ENCODE measurements at regions not wholly inside any gene's neighbourhood (a gene's known extent, or its start where the extent isn't known, plus 50 kb on each side); places are given as distances from the start of the nearest gene placed in this dataset.

GRCh38 chr5:166553778-166554177 lies 1737.7 kb upstream of the WWC1 start:
- ATAC-seq (ENCODE audit: low read depth) (no peak), DNase-seq (no peak)
- Mint-ChIP-seq H3K27me3 (no peaks in the 10 kb centered on the region), H3K9me3 (ENCODE audit: insufficient read depth) (peaks cover 3% of the 10 kb centered on the region), H3K4me3 (no peak overlapping the region), H3K4me1 (no peaks in the 10 kb centered on the region), H3K27ac (no peak overlapping the region)
- H4K20me1 ChIP-seq (ENCODE audit: control insufficient read depth, insufficient read depth, low read length, poor library complexity, severe bottlenecking) = no peaks in the 10 kb centered on the region
- H2AFZ ChIP-seq (ENCODE audit: insufficient read depth, low read depth, low read length, poor library complexity, severe bottlenecking) = no peak overlapping the region
- 60% methylated on average over 2 of the region's 7 CpGs for WGBS (ENCODE audit: insufficient coverage)
- H3K4me1 ChIP-seq (ENCODE audit: control insufficient read depth in 2 of 2, insufficient read depth in 2 of 2, low read length in 2 of 2) = no peaks in the 10 kb centered on the region
- no peak overlapping the region for H3K9ac ChIP-seq (ENCODE audit: low read length)
- H3K27ac ChIP-seq (ENCODE audit: low read length in 2 of 2) = no peak overlapping the region
- H3K4me3 ChIP-seq (ENCODE audit: control extremely low read depth in 1 of 5, extremely low read depth in 1 of 5, insufficient read depth in 1 of 5, low read depth in 2 of 5, low read length in 4 of 5) = no peak overlapping the region
- no peaks in the 10 kb centered on the region for H3K27me3 ChIP-seq (replicated peaks in 1 of 4; ENCODE audit: control extremely low read depth in 1 of 4, control insufficient read depth in 3 of 4, insufficient read depth in 4 of 4, low read length in 3 of 4)
- H3K9me3 ChIP-seq (ENCODE audit: control extremely low read depth in 1 of 3, control insufficient read depth in 2 of 3, insufficient read depth in 1 of 3, low read length in 2 of 3) = peaks cover 0 to 3% (median 0%) of the 10 kb centered on the region in 3 donors
- no peaks in the 10 kb centered on the region for H3K36me3 ChIP-seq (replicated peaks in 1 of 2; ENCODE audit: control extremely low read depth in 1 of 2, control insufficient read depth in 1 of 2, extremely low read depth in 1 of 2, insufficient read depth in 2 of 2, low read length in 1 of 2)
- TF ChIP-seq CTCF (IDR thresholded peaks at IDR 0.05) = no peak
- no peak for TF ChIP-seq EZH2 (IDR thresholded peaks at IDR 0.05; ENCODE audit: borderline replicate concordance, insufficient read depth, low read depth, low read length, poor library complexity, severe bottlenecking)
- H3K4me2 ChIP-seq (replicated peaks; ENCODE audit: low read depth, low read length, poor library complexity, severe bottlenecking) = no peak overlapping the region
- intact Hi-C loops (cut with micrococcal nuclease) = no loop called here
- H3K79me2 ChIP-seq (ENCODE audit: control insufficient read depth, insufficient read depth, low read length) = no peaks in the 10 kb centered on the region
- ChIA-PET CTCF (no interaction called here), POLR2A (no interaction called here)

GRCh38 chr5:166561759-166562158 lies 1729.7 kb upstream of the WWC1 start:
- Histone ChIP-seq H3K4me1 (ENCODE audit: control insufficient read depth in 2 of 2, insufficient read depth in 2 of 2, low read length in 2 of 2) (no peaks in the 10 kb centered on the region), H3K9ac (ENCODE audit: low read length) (no peak overlapping the region), H4K20me1 (ENCODE audit: control insufficient read depth, insufficient read depth, low read length, poor library complexity, severe bottlenecking) (no peaks in the 10 kb centered on the region), H3K4me2 (replicated peaks; ENCODE audit: low read depth, low read length, poor library complexity, severe bottlenecking) (no peak overlapping the region), H3K9me3 (ENCODE audit: control extremely low read depth in 1 of 3, control insufficient read depth in 2 of 3, insufficient read depth in 1 of 3, low read length in 2 of 3) (no peaks in the 10 kb centered on the region), H3K79me2 (ENCODE audit: control insufficient read depth, insufficient read depth, low read length) (no peaks in the 10 kb centered on the region), H3K27me3 (replicated peaks in 1 of 4; ENCODE audit: control extremely low read depth in 1 of 4, control insufficient read depth in 3 of 4, insufficient read depth in 4 of 4, low read length in 3 of 4) (no peaks in the 10 kb centered on the region), H2AFZ (ENCODE audit: insufficient read depth, low read depth, low read length, poor library complexity, severe bottlenecking) (no peak overlapping the region), H3K36me3 (replicated peaks in 1 of 2; ENCODE audit: control extremely low read depth in 1 of 2, control insufficient read depth in 1 of 2, extremely low read depth in 1 of 2, insufficient read depth in 2 of 2, low read length in 1 of 2) (no peaks in the 10 kb centered on the region), H3K27ac (ENCODE audit: low read length in 2 of 2) (no peak overlapping the region), H3K4me3 (ENCODE audit: control extremely low read depth in 1 of 5, extremely low read depth in 1 of 5, insufficient read depth in 1 of 5, low read depth in 2 of 5, low read length in 4 of 5) (no peak overlapping the region)
- Mint-ChIP-seq H3K27me3 (no peaks in the 10 kb centered on the region), H3K4me3 (no peak overlapping the region), H3K9me3 (ENCODE audit: insufficient read depth) (peaks cover 3% of the 10 kb centered on the region), H3K27ac (no peak overlapping the region), H3K4me1 (no peaks in the 10 kb centered on the region)
- ChIA-PET CTCF (no interaction called here), POLR2A (no interaction called here)
- DNase-seq (no peak), ATAC-seq (ENCODE audit: low read depth) (no peak)
- WGBS (ENCODE audit: insufficient coverage) = no CpG with 5 or more reads among the region's 3 CpGs
- intact Hi-C loops (cut with micrococcal nuclease) = no loop called here
- TF ChIP-seq CTCF (IDR thresholded peaks at IDR 0.05) (no peak), EZH2 (IDR thresholded peaks at IDR 0.05; ENCODE audit: borderline replicate concordance, insufficient read depth, low read depth, low read length, poor library complexity, severe bottlenecking) (no peak)
